ENCODE measurements at regions not wholly inside any gene's neighbourhood (a gene's known extent, or its start where the extent isn't known, plus 50 kb on each side); places are given as distances from the start of the nearest gene placed in this dataset.
"Not testable (repeated sequence)": the region's sequence is repeated elsewhere in the genome, so short reads cannot be mapped to it uniquely, and the experiment has no call there.

- Mint-ChIP-seq H3K27ac (no peak overlapping the region), H3K27me3 (ENCODE audit: low read depth in 2 of 2) (peaks cover 29 to 44% of the 10 kb centered on the region in 2 donors), H3K4me3 (no peak overlapping the region), H3K4me1 (no peaks in the 10 kb centered on the region), H3K36me3 (no peaks in the 10 kb centered on the region), H3K9me3 (no peaks in the 10 kb centered on the region)
- Histone ChIP-seq H3K27me3 (ENCODE audit: control insufficient read depth, insufficient read depth, low read length) (peaks cover 2% of the 10 kb centered on the region), H3K4me1 (ENCODE audit: control insufficient read depth, insufficient read depth, low read length) (no peaks in the 10 kb centered on the region), H3K27ac (ENCODE audit: low read length) (no peak overlapping the region), H3K9me3 (ENCODE audit: control insufficient read depth, insufficient read depth, low read length) (no peaks in the 10 kb centered on the region), H3K4me3 (ENCODE audit: low read length) (no peak overlapping the region), H3K36me3 (ENCODE audit: control insufficient read depth, insufficient read depth, low read length) (no peaks in the 10 kb centered on the region)
- DNase-seq (no peak), ATAC-seq (no peak)
- intact Hi-C loops (cut with micrococcal nuclease): no loop called here
- no peak for TF ChIP-seq CTCF (IDR thresholded peaks at IDR 0.05)
- 89% methylated on average over 8 of the region's 11 CpGs for WGBS (ENCODE audit: insufficient coverage)
Measured at GRCh38 chr14:105968291-105968690, 441.9 kb downstream of the TMEM121 start.

- intact Hi-C loops (cut with micrococcal nuclease); H3K36me3 Mint-ChIP-seq; DNase-seq; H3K4me3 Mint-ChIP-seq; H3K27ac Mint-ChIP-seq; H3K4me1 Mint-ChIP-seq; H3K36me3 ChIP-seq (ENCODE audit: control insufficient read depth, insufficient read depth, low read length); H3K9me3 Mint-ChIP-seq; ATAC-seq; H3K27me3 ChIP-seq (ENCODE audit: control insufficient read depth, insufficient read depth, low read length); H3K27ac ChIP-seq (ENCODE audit: low read length); H3K4me3 ChIP-seq (ENCODE audit: low read length); H3K4me1 ChIP-seq (ENCODE audit: control insufficient read depth, insufficient read depth, low read length); H3K9me3 ChIP-seq (ENCODE audit: control insufficient read depth, insufficient read depth, low read length): not testable (repeated sequence)
- H3K27me3 Mint-ChIP-seq (ENCODE audit: low read depth in 2 of 2): peaks cover 33 to 47% of the 10 kb centered on the region in 2 donors
- 25% methylated on average over 2 of the region's 6 CpGs for WGBS (ENCODE audit: insufficient coverage)
Measured at GRCh38 chr14:105969026-105969425, 442.6 kb downstream of the TMEM121 start.

GRCh38 chr14:105970821-105971220 is 444.4 kb downstream of the TMEM121 start:
- DNase-seq; H3K27ac ChIP-seq (ENCODE audit: low read length); H3K4me1 Mint-ChIP-seq; H3K4me1 ChIP-seq (ENCODE audit: control insufficient read depth, insufficient read depth, low read length); H3K36me3 Mint-ChIP-seq; H3K4me3 ChIP-seq (ENCODE audit: low read length); H3K9me3 ChIP-seq (ENCODE audit: control insufficient read depth, insufficient read depth, low read length); H3K9me3 Mint-ChIP-seq; H3K4me3 Mint-ChIP-seq; H3K27ac Mint-ChIP-seq; H3K36me3 ChIP-seq (ENCODE audit: control insufficient read depth, insufficient read depth, low read length); intact Hi-C loops (cut with micrococcal nuclease); ATAC-seq: not testable (repeated sequence)
- WGBS (ENCODE audit: insufficient coverage): 75% methylated on average over 5 of the region's 8 CpGs
- peaks cover 47 to 64% of the 10 kb centered on the region in 2 donors for H3K27me3 Mint-ChIP-seq (ENCODE audit: low read depth in 2 of 2)
- H3K27me3 ChIP-seq (ENCODE audit: control insufficient read depth, insufficient read depth, low read length): peaks cover 13% of the 10 kb centered on the region

GRCh38 chr14:105971593-105972500 is 445.5 kb downstream of the TMEM121 start:
- WGBS (ENCODE audit: insufficient coverage): 95% methylated on average over 35 of the region's 35 CpGs
- Mint-ChIP-seq H3K36me3 (no peaks in the 10 kb centered on the region), H3K4me3 (no peak overlapping the region), H3K27me3 (ENCODE audit: low read depth in 2 of 2) (peaks cover 53 to 74% of the 10 kb centered on the region in 2 donors), H3K9me3 (no peaks in the 10 kb centered on the region), H3K4me1 (peaks cover 0 to 7% of the 10 kb centered on the region in 2 donors), H3K27ac (no peak overlapping the region)
- intact Hi-C loops (cut with micrococcal nuclease): no loop called here
- DNase-seq (no peak), ATAC-seq (no peak)
- Histone ChIP-seq H3K4me3 (ENCODE audit: low read length) (no peak overlapping the region), H3K27me3 (ENCODE audit: control insufficient read depth, insufficient read depth, low read length) (peaks cover 13% of the 10 kb centered on the region), H3K9me3 (ENCODE audit: control insufficient read depth, insufficient read depth, low read length) (no peaks in the 10 kb centered on the region), H3K27ac (ENCODE audit: low read length) (no peak overlapping the region), H3K4me1 (ENCODE audit: control insufficient read depth, insufficient read depth, low read length) (peaks cover 5% of the 10 kb centered on the region), H3K36me3 (ENCODE audit: control insufficient read depth, insufficient read depth, low read length) (no peaks in the 10 kb centered on the region)
- TF ChIP-seq CTCF (IDR thresholded peaks at IDR 0.05): no peak

Measured in natural killer cell (primary cell).